ENCODE measurements at regions not wholly inside any gene's neighbourhood (a gene's known extent, or its start where the extent isn't known, plus 50 kb on each side); places are given as distances from the start of the nearest gene placed in this dataset.

- TF ChIP-seq POLR2AphosphoS5 (IDR thresholded peaks at IDR 0.05) (no peak), CTCF (IDR thresholded peaks at IDR 0.05) (no peak), POLR2A (IDR thresholded peaks at IDR 0.05) (no peak)
Observed at GRCh38 chr4:27873596-27873995, 1013.0 kb downstream of the STIM2 start.
